ENCODE measurements at regions not wholly inside any gene's neighbourhood (a gene's known extent, or its start where the extent isn't known, plus 50 kb on each side); places are given as distances from the start of the nearest gene placed in this dataset.

DNA sequence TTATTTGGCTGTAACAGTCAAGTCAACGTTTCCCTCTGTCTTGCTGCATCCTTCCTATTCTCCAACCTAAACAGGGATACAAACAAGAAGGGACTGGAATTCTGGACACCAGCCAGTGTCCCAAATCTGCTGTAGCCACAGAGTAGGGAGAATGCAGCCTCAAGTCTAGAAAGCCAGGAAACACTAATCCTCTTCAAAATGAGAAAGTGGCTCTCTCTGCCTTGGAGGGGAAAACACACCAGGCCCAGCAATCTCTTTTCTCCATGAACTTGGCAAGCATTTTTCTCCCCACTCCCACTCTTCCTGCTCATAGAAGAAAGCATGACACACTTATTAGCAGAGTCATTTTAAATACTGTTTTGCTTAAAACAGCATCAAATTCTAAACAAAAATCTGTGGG lies 781.7 kb downstream of the SQOR start:
- H3K4me3 ChIP-seq (ENCODE audit: low read depth, low read length) = no peak overlapping the region
- TF ChIP-seq, protein P1, sequence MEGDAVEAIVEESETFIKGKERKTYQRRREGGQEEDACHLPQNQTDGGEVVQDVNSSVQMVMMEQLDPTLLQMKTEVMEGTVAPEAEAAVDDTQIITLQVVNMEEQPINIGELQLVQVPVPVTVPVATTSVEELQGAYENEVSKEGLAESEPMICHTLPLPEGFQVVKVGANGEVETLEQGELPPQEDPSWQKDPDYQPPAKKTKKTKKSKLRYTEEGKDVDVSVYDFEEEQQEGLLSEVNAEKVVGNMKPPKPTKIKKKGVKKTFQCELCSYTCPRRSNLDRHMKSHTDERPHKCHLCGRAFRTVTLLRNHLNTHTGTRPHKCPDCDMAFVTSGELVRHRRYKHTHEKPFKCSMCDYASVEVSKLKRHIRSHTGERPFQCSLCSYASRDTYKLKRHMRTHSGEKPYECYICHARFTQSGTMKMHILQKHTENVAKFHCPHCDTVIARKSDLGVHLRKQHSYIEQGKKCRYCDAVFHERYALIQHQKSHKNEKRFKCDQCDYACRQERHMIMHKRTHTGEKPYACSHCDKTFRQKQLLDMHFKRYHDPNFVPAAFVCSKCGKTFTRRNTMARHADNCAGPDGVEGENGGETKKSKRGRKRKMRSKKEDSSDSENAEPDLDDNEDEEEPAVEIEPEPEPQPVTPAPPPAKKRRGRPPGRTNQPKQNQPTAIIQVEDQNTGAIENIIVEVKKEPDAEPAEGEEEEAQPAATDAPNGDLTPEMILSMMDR (IDR thresholded peaks at IDR 0.05; ENCODE audit: insufficient read depth, low read depth, low read length, missing control alignments) = no peak
- no peak for DNase-seq (ENCODE audit: low read depth)

DNA sequence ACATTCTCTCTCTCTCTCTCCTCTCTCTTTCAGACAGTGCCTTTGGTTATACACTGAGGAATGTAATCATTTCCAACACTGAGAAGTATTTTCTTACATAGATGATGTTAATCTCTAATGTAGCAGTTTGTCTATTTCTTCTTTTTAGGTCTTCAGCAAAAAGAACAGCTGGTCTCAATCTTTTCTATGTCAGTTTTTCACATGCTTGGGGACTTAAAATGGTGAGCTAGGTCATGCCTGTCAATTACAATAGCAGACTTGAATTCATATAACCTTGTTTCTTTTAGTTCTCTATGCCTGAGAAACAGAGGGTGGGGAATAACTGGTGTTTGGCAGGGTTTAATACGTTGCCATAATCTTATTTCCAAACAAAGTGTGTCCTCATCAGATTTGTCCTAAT lies 786.2 kb downstream of the SQOR start:
- TF ChIP-seq, protein P1 (IDR thresholded peaks at IDR 0.05; ENCODE audit: insufficient read depth, low read depth, low read length, missing control alignments) = no peak
- H3K4me3 ChIP-seq (ENCODE audit: low read depth, low read length) = no peak overlapping the region
- no peak for DNase-seq (ENCODE audit: low read depth)

DNA sequence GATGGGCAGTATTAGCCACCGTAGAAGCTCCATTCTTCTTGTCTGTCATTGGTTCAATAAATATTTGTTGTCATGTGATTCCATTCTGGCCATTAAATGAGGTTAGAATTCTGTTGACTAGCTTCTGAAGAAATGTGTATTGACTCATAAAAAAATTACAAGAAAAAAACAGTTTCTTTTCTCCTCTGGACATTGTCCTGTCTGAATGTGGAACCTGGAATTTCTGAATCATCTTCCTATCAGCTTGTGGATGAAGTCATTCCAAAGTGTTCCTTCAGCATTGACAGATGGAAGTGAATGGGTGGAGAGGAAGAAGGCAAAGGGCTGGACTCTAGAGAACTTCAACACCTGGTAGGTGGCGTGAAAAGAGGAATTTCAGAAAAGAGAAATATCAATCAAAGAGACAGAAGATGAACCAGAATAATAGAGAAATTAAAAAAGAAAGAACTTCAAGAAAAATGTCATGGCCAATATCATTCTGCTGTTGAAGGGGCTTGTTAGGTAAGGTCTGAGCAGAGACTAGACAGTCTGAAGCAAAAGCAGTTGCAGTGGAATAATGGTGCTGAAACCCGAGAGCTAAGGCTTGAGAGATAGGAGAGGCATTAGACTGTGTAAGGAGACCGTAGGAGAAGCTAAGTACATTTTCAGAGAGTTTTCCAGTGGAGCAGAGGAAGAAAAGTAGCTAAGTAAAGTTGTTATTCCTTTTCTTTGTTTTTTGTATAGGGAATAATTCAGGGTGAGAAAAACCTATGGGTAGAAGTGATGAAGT lies 806.6 kb downstream of the SQOR start:
- DNase-seq (ENCODE audit: low read depth) = no peak
- TF ChIP-seq, protein P1 (IDR thresholded peaks at IDR 0.05; ENCODE audit: insufficient read depth, low read depth, low read length, missing control alignments) = no peak
- H3K4me3 ChIP-seq (ENCODE audit: low read depth, low read length) = no peak overlapping the region

DNA sequence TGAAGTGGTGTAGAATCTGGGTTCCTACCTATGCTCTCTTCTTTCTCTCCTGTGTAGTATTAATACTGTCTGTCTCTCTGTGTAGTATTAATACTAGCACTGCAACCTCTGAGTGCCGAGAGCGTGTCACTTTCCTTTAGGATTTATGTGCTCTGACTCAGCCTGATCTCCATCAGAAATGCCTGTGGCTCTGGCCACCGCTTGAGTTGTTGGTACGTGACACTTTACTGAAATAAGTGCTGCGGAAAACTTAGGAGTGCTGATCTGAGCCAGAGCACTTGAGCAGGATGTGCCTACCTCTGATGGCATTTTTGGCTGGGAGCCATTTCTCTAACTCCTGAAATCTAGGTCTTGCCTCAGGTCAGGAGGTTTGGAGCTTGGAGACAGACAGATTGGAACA lies 807.4 kb downstream of the SQOR start:
- TF ChIP-seq, protein P1 (IDR thresholded peaks at IDR 0.05; ENCODE audit: insufficient read depth, low read depth, low read length, missing control alignments) = no peak
- no peak overlapping the region for H3K4me3 ChIP-seq (ENCODE audit: low read depth, low read length)
- no peak for DNase-seq (ENCODE audit: low read depth)

DNA sequence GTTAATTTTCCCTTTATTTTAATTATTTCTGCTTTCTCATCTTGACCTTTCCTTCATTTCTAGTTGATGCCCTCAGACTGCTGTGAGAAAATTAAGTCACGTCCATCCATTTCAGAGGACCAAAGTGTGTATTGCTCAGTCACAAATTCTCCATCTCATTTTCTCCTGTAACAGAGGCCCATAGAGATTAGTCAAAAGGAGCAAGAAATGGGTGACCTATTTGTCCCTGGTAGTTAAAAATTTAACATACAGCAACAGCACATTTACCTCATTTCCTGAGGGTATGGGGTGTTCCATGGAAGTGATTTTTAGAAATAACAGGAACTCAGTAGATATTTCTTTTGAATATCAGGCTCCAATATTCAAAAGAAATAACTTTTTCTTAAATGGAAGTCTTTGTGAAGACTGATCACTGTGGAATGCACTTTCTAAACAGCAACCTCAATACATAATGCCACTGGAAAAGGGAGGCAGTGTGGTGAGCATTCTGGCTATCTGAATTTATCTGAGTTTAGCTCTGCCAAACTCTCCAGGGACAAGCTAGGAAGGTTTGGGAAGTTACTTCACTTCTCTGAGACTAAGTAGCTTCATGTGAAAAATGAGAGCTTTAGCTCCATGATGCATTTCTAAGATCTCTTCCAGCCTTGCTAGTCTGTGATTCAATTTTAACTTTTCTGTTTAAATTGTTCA lies 808.2 kb downstream of the SQOR start:
- TF ChIP-seq, protein P1 (IDR thresholded peaks at IDR 0.05; ENCODE audit: insufficient read depth, low read depth, low read length, missing control alignments) = no peak

DNA sequence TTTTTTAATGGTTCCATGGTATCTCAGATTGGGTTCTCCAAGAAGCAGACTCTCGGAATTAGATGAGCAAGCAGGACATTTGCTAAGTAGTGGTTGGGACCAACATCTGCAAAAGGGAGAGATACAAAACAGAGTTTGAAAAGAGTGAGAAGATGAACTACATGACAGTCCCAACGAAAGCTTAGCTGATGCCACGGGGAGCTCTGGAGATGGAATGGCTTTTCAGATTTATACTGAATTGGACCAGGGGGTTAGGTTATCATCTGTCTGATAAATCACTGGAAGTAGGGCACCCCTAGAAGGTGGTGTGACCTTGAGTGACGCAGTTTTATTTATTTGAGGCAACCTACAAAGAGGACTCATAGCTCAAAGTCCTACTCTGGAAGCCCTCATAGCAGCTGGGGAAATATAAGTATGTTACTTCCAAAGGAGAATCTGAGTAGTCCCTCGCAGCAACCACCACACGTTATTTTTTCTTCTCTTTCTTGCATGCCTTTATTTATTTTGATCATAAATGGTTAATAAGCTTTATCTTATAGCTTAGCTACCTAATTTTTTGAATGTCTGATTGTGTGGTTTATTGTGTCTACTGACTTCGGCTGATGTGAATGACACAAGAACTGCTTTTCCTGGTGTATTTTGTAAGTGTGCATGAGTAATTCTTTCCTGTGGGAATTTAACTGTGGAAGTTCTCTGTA lies 815.4 kb downstream of the SQOR start:
- DNase-seq (ENCODE audit: low read depth) = no peak
- TF ChIP-seq, protein P1 (IDR thresholded peaks at IDR 0.05; ENCODE audit: insufficient read depth, low read depth, low read length, missing control alignments) = no peak
- no peak overlapping the region for H3K4me3 ChIP-seq (ENCODE audit: low read depth, low read length)

More for the DNA sequence above, 808.2 kb downstream of the SQOR start:
- H3K4me3 ChIP-seq (ENCODE audit: low read depth, low read length) = no peak overlapping the region
- DNase-seq (ENCODE audit: low read depth) = no peak
